HepG2 (cell line): ENCODE measurements at regions not wholly inside any gene's neighbourhood (a gene's known extent, or its start where the extent isn't known, plus 50 kb on each side); places are given as distances from the start of the nearest gene placed in this dataset.

ENCODE experiments used
- ARHGAP35 ChIP-seq: sonication (generic); formaldehyde crosslinking; IDR thresholded peaks from 2 replicates; pipeline ENCODE4 v1.9.0; 2022; ENCODE audit warnings: mild to moderate bottlenecking, inconsistent platforms, moderate library complexity, missing genetic modification reagents, borderline replicate concordance
- HMGXB3 ChIP-seq: sonication (generic); formaldehyde crosslinking; IDR thresholded peaks from 2 replicates; pipeline ENCODE4 v1.4.0; 2020; ENCODE audit warnings: missing genetic modification reagents, borderline replicate concordance
- KDM2A ChIP-seq: sonication (generic); formaldehyde crosslinking; IDR thresholded peaks from 2 replicates; pipeline ENCODE4 v1.4.0; 2020; ENCODE audit warnings: low read depth, missing genetic modification reagents, borderline replicate concordance
- MXI1 ChIP-seq: IDR thresholded peaks from 3 replicates; pipeline ENCODE4 v1.6.1; 2012; ENCODE audit warnings: low read depth, low read length, inconsistent platforms, borderline replicate concordance
- NFE2L2 ChIP-seq: fragments of 150-350 bp; IDR thresholded peaks from 2 replicates; pipeline ENCODE4 v1.6.1; 2014; ENCODE audit warnings: low read length
- NR3C1 ChIP-seq: sonication (generic); formaldehyde crosslinking; IDR thresholded peaks from 2 replicates; pipeline ENCODE4 v1.4.0; 2020; ENCODE audit warnings: missing genetic modification reagents
- PAX8 ChIP-seq: sonication (generic); formaldehyde crosslinking; IDR thresholded peaks from 2 replicates; pipeline ENCODE4 v1.8.0; 2022; ENCODE audit warnings: mild to moderate bottlenecking, missing genetic modification reagents, borderline replicate concordance
- SNAPC4 ChIP-seq: sonication (generic); formaldehyde crosslinking; IDR thresholded peaks from 2 replicates; pipeline ENCODE4 v1.4.0; 2020; ENCODE audit warnings: mild to moderate bottlenecking, missing genetic modification reagents
- SOX5 ChIP-seq: IDR thresholded peaks from 2 replicates; pipeline ENCODE4 v1.6.1; 2016; ENCODE audit warnings: borderline replicate concordance
- ZEB1 ChIP-seq: IDR thresholded peaks from 2 replicates; pipeline ENCODE4 v1.6.1; 2012; ENCODE audit warnings: mild to moderate bottlenecking, low read depth, inconsistent platforms; ENCODE audit not compliant: insufficient replicate concordance
- ZHX1 ChIP-seq: sonication (generic); formaldehyde crosslinking; IDR thresholded peaks from 2 replicates; pipeline ENCODE4 v1.8.1; 2022; ENCODE audit warnings: low read depth, mild to moderate bottlenecking, missing genetic modification reagents
- ZNF225 ChIP-seq: sonication (generic); formaldehyde crosslinking; IDR thresholded peaks from 2 replicates; pipeline ENCODE4 v1.4.0; 2020; ENCODE audit warnings: mild to moderate bottlenecking, missing genetic modification reagents
- ZNF232 ChIP-seq: sonication (generic); formaldehyde crosslinking; IDR thresholded peaks from 2 replicates; pipeline ENCODE4 v1.4.0; 2020; ENCODE audit warnings: missing genetic modification reagents, borderline replicate concordance
- ZNF263 ChIP-seq: sonication (generic); formaldehyde crosslinking; IDR thresholded peaks from 2 replicates; pipeline ENCODE4 v1.4.0; 2020; ENCODE audit warnings: missing genetic modification reagents
- ZNF446 ChIP-seq: sonication (generic); formaldehyde crosslinking; IDR thresholded peaks from 2 replicates; pipeline ENCODE4 v1.5.0; 2020; ENCODE audit warnings: mild to moderate bottlenecking, missing genetic modification reagents
- ZNF597 ChIP-seq: sonication (generic); formaldehyde crosslinking; IDR thresholded peaks from 2 replicates; pipeline ENCODE4 v1.5.0; 2020; ENCODE audit warnings: missing genetic modification reagents
- ZSCAN22 ChIP-seq: sonication (generic); formaldehyde crosslinking; IDR thresholded peaks from 2 replicates; pipeline ENCODE4 v1.4.0; 2020; ENCODE audit warnings: mild to moderate bottlenecking, missing genetic modification reagents

GRCh38 chr6:168201383-168201782, 118.2 kb downstream of the DACT2 start (continued):
- TF ChIP-seq SNAPC4 (CRISPR knock-in tag): no peak
- TF ChIP-seq ARHGAP35: no peak
- TF ChIP-seq NR3C1 (CRISPR knock-in tag): no peak
- peak; percentile 95; the same call in 1 of the 2 replicates for TF ChIP-seq ZNF232 (CRISPR knock-in tag)
- no peak for TF ChIP-seq ZNF446 (CRISPR knock-in tag)
- TF ChIP-seq KDM2A: peak; percentile 73
- no peak for TF ChIP-seq ZSCAN22
- TF ChIP-seq ZEB1: no peak
- TF ChIP-seq PAX8 (CRISPR knock-in tag): no peak
- TF ChIP-seq MXI1: no peak
- peak; percentile 58; the same call in 1 of the 2 replicates for TF ChIP-seq ZNF263 (CRISPR knock-in tag)
- TF ChIP-seq NFE2L2: no peak
- no peak for TF ChIP-seq ZNF225 (CRISPR knock-in tag)
- TF ChIP-seq ZNF597 (CRISPR knock-in tag): no peak
- TF ChIP-seq ZHX1 (CRISPR knock-in tag): no peak
- TF ChIP-seq HMGXB3 (CRISPR knock-in tag): no peak
- TF ChIP-seq SOX5 (CRISPR knock-in tag): no peak
